HG03342 (cell line): ENCODE measurements at regions not wholly inside any gene's neighbourhood (a gene's known extent, or its start where the extent isn't known, plus 50 kb on each side); places are given as distances from the start of the nearest gene placed in this dataset.

Experiments used
- ATAC-seq: cut with Tn5 transposase; IDR thresholded peaks from one replicate; pipeline ENCODE4 v1.9.1; 2021; ENCODE audit warnings: mild to moderate bottlenecking, moderate library complexity; ENCODE audit not compliant: unreplicated experiment

GRCh38 chr5:125037020-125037419 lies 290.6 kb upstream of the ZNF608 start:
- no peak for ATAC-seq

- ATAC-seq = no peak
Measured at GRCh38 chr5:125037530-125037929, 291.1 kb upstream of the ZNF608 start.

- no peak for ATAC-seq
Measured at GRCh38 chr5:125038477-125038876, 292.0 kb upstream of the ZNF608 start.

- no peak for ATAC-seq
Measured at GRCh38 chr5:125041798-125042197, 295.4 kb upstream of the ZNF608 start.

GRCh38 chr5:125042261-125042890 lies 295.9 kb upstream of the ZNF608 start:
- ATAC-seq = no peak

- ATAC-seq = no peak
Measured at GRCh38 chr5:125043781-125044391, 297.4 kb upstream of the ZNF608 start.

- no peak for ATAC-seq
Measured at GRCh38 chr5:125044491-125045282, 298.2 kb upstream of the ZNF608 start.

GRCh38 chr5:125045646-125046045 lies 299.2 kb upstream of the ZNF608 start:
- no peak for ATAC-seq

- ATAC-seq = no peak
Measured at GRCh38 chr5:125046838-125047237, 300.4 kb upstream of the ZNF608 start.

GRCh38 chr5:125047871-125048270 lies 301.4 kb upstream of the ZNF608 start:
- no peak for ATAC-seq

GRCh38 chr5:125049721-125050702 lies 303.6 kb upstream of the ZNF608 start:
- no peak for ATAC-seq

GRCh38 chr5:125050926-125051325 lies 304.5 kb upstream of the ZNF608 start:
- no peak for ATAC-seq

GRCh38 chr5:125052584-125052983 lies 306.1 kb upstream of the ZNF608 start:
- no peak for ATAC-seq

- no peak for ATAC-seq
Measured at GRCh38 chr5:125053179-125053578, 306.7 kb upstream of the ZNF608 start.

GRCh38 chr5:125054146-125054545 lies 307.7 kb upstream of the ZNF608 start:
- no peak for ATAC-seq

GRCh38 chr5:125056671-125057485 lies 310.4 kb upstream of the ZNF608 start:
- ATAC-seq = no peak

GRCh38 chr5:125057912-125058826 lies 311.7 kb upstream of the ZNF608 start:
- ATAC-seq = no peak

GRCh38 chr5:125059255-125060002 lies 313.0 kb upstream of the ZNF608 start:
- no peak for ATAC-seq
